SW 1271 (cell line): ENCODE measurements at regions not wholly inside any gene's neighbourhood (a gene's known extent, or its start where the extent isn't known, plus 50 kb on each side); places are given as distances from the start of the nearest gene placed in this dataset.

Experiments used
- DNase-seq, 2 experiments: peaks; one replicate each; lab custom pipeline; 2025; lab: John Stamatoyannopoulos, UW

- DNase-seq = no peak
Observed at GRCh38 chr1:65486613-65487012, 66.1 kb downstream of the LEPR start.

DNA sequence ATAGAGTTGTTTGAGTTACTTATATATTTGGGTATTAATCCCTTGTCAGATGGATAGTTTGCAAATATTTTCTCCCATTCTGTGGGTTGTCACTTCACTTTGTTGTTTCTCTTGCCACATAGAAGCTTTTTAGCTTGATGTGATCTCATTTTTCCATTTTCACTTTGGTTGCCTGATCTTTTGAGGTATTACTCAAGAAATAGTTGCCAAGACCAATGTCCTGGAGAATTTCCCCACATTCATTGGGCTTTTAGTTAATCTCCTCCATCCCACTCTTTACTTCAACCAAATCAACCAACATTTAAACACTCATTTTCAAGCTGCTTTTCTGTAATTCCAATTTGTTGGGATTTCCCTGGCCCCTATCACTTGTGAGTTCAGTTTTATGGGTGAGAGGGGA lies 69.0 kb downstream of the LEPR start:
- DNase-seq = no peak

GRCh38 chr1:65490231-65491009 lies 70.0 kb downstream of the LEPR start:
- DNase-seq = no peak

DNA sequence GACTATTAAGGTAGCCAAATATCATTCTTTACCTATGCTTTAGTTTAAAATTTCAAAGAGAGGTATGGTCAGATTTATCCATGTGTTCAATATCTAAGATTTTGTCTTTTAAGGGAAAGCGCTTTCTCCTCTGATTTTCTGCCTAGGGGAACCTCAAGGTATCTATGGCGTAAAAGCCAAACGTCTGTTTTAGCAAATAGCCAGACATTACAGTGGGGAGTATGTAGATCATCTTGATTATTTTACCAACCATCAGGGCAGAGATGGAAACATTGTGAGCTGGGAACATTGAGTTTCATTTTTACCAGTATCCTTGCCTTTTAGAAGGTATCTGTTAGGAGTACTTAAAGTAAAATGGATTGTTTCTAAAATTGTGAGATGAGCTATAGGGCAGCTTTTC lies 71.0 kb downstream of the LEPR start:
- no peak for DNase-seq

DNA sequence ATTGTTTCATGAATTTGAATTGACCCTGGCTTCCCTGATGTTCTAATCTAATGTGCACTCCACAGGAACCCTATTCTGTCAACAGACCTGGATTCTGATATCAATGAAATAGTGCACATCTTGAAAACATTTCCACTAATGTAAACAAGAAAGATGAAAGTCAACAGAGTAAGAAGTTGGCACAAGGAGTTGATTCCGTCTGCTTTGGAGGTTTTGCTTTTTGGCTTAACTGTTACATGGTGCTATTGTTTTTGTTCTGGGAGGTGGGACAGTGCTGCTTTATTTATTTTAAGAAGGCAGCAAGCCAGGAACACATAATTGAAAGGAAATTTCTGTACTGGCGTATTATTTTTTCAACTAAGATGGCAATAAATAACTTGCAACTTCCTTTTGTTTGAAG lies 73.3 kb downstream of the LEPR start:
- no peak for DNase-seq

DNA sequence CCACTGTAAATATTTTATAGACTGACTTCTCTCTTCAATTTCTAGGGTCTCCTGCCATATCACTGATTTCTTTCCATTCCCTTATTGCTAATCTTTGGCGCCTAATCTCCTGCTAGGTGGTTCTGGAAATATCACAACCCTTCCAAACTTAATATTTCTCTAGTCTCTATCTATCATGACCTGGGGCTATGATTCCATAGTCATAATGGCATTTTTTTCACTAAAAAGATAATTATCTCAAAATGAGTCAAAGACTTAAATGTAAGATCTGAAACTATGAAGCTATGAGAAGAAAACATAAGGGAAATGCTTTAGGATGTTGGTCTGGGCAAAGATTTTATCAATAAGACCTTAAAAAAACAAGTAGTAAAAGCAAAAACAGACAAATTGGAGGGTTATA lies 74.2 kb downstream of the LEPR start:
- DNase-seq = no peak

- no peak for DNase-seq
Observed at GRCh38 chr1:65495137-65495536, 74.7 kb downstream of the LEPR start.

GRCh38 chr1:65497256-65497830 lies 76.9 kb downstream of the LEPR start:
- DNase-seq = no peak

GRCh38 chr1:65503427-65503826 lies 83.0 kb downstream of the LEPR start:
- no peak for DNase-seq

DNA sequence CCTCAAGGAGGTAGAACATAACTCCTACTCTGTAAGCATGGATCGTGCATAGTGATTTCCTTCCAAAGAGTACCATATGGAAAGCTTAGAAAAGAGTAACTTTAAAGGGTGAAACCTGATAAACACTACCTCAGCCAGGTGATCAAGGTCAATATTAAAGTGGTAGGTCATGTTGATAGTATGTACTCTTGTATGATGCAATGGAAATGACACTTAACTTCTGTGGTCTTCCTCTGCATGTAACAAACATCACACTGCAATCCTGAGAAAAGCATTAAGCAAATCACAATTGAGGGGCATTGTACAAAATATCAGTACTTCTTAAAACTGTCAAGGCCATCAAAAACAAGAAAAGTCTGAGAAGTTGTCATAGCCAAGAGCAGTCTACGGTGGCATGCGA lies 83.8 kb downstream of the LEPR start:
- DNase-seq = no peak

- DNase-seq = no peak
Observed at GRCh38 chr1:65505547-65506300, 85.3 kb downstream of the LEPR start.

- DNase-seq = no peak
Observed at GRCh38 chr1:65508051-65508450, 87.6 kb downstream of the LEPR start.

DNA sequence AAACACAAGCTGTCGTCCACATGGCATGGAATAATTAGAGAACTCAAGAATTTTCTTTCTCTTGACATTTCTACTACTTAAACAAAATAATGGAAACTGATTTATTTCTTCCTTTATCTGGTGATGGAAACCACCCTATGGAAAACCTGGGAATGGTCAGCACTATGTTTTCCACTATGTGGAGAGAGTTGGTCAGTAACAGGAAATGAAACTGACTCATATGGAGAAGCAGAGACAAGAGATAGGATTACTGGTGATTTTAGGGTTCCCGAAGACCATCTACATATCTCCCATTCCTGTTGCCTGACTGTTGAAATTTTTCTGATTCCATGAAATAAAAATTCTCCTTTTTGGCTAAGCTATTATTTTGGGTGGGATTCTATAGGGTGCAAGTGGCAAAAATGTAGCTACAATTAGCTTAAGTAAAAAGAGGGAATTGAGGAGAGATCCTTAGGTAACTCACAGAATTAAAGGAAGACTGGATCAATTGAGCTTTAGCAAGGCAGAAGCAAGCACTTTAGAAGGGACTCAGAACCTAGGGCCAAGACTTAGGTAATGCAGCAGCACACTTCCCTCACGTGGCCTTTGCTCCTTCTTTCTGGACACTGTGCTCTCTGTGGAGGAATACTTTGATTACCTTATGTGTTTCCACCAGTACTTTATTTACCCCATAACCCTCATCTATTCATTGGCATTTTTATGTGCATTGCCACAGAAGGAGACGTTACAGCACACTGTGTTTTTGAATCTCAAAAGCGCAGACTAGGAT lies 89.6 kb downstream of the LEPR start:
- peak in 1 of 2 experiments; percentile 44 for DNase-seq

GRCh38 chr1:65510961-65511360 lies 90.5 kb downstream of the LEPR start:
- no peak for DNase-seq

- no peak for DNase-seq
Observed at GRCh38 chr1:65512383-65512782, 91.9 kb downstream of the LEPR start.

DNA sequence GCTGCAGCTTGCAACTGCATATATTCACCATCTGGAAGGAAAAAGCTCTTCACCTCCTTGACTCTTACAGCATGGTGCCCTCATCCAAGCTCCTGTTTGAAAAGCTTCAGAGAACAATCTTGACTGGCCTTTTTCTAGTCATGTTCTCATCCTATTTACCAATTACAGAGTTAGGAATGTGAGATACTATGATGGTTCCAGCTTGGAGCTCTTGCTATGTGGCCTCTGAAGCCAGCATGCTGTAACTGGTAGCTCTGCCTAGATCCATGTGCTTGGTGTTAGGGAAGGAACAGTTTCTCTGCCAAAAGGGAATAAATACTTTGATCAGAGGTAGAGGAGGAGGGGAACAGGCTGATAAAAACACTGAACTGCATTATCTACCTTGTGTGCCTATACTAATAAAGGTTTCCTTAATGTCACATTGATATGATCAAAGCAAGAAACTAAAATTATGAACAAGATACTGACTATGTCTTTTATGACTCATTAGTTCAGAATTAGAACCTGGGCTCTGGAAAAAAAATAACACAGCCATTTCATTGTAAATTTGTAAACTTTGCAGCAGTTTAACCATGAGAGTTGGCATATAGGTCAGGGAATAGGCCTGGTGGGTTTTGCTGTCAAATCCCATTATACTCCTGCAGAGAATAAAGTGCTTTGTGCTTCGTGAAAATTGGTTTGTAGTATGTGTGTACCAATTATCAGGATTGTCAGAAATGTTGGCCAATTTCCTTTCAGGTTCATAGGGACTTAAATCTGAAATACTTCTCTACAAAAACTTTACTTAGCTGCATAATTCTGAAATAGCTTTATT lies 92.7 kb downstream of the LEPR start:
- no peak for DNase-seq

GRCh38 chr1:65514041-65514440 lies 93.6 kb downstream of the LEPR start:
- DNase-seq = no peak

- DNase-seq = no peak
Observed at GRCh38 chr1:65524931-65525265, 104.4 kb downstream of the LEPR start.

- DNase-seq = no peak
Observed at GRCh38 chr1:65525266-65526048, 105.0 kb downstream of the LEPR start.

GRCh38 chr1:65526049-65526556 lies 105.6 kb downstream of the LEPR start:
- no peak for DNase-seq

GRCh38 chr1:65527190-65527589 lies 106.7 kb downstream of the LEPR start:
- DNase-seq = no peak
